Activated naive CD4-positive, alpha-beta T cell treated with anti-CD3 and anti-CD28 coated beads for 36 hours (primary cell): ENCODE measurements at regions not wholly inside any gene's neighbourhood (a gene's known extent, or its start where the extent isn't known, plus 50 kb on each side); places are given as distances from the start of the nearest gene placed in this dataset.

Experiments used
- CTCF ChIA-PET: fragments of 350-600 bp; sonication (Branson Sonifier 250); formaldehyde crosslinking; loops from one replicate; lab custom pipeline; 2021; ENCODE audit warnings: antibody characterized with exemption; lab: Charles Lee
- DNase-seq: peaks from one replicate; pipeline ENCODE4 v3.0.0-alpha.2; 2020
- H3K27ac Mint-ChIP-seq: one replicate; pipeline ENCODE4 v1.8.0; 2021; ENCODE audit warnings: mild to moderate bottlenecking, mixed read lengths
- H3K27me3 Mint-ChIP-seq: one replicate; pipeline ENCODE4 v1.8.0; 2021; ENCODE audit warnings: low read depth, mixed read lengths
- H3K36me3 Mint-ChIP-seq: one replicate; pipeline ENCODE4 v1.8.0; 2021; ENCODE audit warnings: low read depth, mixed read lengths
- H3K4me1 Mint-ChIP-seq: one replicate; pipeline ENCODE4 v1.8.0; 2021; ENCODE audit warnings: low read depth, mixed read lengths
- H3K4me3 Mint-ChIP-seq: one replicate; pipeline ENCODE4 v1.8.0; 2021; ENCODE audit warnings: mild to moderate bottlenecking, moderate library complexity, mixed read lengths
- H3K9me3 Mint-ChIP-seq: one replicate; pipeline ENCODE4 v1.8.0; 2021; ENCODE audit warnings: mixed read lengths
- intact Hi-C: fragments of 100-400 bp; cut with micrococcal nuclease; formaldehyde crosslinking; loops from one replicate; pipeline ENCODE4 v1.15.1; 2023

DNA sequence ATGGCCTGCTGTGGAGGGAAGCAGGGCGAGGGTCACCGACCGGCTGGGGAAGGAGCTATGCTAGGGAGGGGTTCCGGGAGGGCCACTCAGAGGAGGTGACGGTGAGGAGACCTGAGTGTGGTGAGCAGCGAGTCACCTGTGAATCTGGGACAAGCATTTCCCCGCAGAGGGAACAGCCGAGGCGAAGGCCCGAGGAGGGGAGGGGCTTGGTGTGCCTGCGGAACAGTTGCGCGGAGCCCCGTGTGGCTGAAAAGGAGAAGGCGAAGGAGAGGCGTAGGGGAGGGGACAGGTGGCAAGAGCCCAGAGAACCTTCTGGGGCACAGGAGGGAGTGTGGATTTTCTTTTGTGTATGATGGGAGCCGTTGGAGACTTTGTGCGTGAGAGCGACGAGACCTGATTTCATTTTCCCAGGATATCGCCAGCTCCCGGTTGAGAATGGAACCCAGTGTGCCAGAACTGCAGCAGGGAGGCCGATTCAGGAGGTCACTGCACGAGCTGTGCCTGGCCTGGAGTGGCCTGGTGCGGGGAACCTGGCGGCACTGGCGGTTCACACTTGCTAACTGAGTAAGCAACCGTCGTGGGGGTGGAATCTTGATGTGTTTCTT, 117.7 kb upstream of the ZNF507 start:
- no peak overlapping the region for H3K27ac Mint-ChIP-seq
- H3K4me1 Mint-ChIP-seq: peaks cover 14% of the 10 kb centered on the region
- CTCF ChIA-PET: interaction anchor here (0.7 kb wide), 2 partner anchors 744 to 1545 kb away, joined by 3 to 5 read pairs; partner anchors contain the start of gene CEP89
- H3K9me3 Mint-ChIP-seq: no peaks in the 10 kb centered on the region
- intact Hi-C loops: loop anchor here (10.0 kb wide), 1 partner anchor 183 kb away; no protein-coding TSS in a partner anchor
- H3K4me3 Mint-ChIP-seq: no peak overlapping the region
- no peaks in the 10 kb centered on the region for H3K36me3 Mint-ChIP-seq
- peaks cover 31% of the 10 kb centered on the region for H3K27me3 Mint-ChIP-seq
- no peak for DNase-seq

DNA sequence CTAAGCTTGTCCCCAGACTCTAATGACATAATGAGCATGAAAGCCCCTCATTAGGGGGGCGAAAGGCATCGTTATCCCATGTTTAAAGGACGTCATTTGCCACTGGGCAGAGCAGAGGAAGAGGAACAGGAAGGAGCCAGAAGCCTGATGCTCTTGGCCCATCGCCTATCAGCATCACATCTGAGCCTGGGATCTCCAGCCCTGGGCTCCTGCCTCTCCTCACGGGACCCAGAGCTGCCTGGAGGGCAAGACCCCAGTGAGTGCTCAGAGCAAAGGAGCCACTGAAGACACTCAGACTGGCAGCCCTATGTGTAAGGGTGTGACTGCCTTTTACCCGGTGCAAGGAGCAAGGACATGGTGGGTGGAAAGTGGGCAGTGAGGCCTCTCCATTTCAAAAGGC, 115.0 kb upstream of the ZNF507 start:
- Mint-ChIP-seq H3K27ac (no peak overlapping the region), H3K36me3 (no peaks in the 10 kb centered on the region), H3K4me3 (no peak overlapping the region), H3K4me1 (no peaks in the 10 kb centered on the region), H3K27me3 (peaks cover 21% of the 10 kb centered on the region), H3K9me3 (no peaks in the 10 kb centered on the region)
- intact Hi-C loops: no loop called here
- DNase-seq: no peak
- CTCF ChIA-PET: no interaction called here

DNA sequence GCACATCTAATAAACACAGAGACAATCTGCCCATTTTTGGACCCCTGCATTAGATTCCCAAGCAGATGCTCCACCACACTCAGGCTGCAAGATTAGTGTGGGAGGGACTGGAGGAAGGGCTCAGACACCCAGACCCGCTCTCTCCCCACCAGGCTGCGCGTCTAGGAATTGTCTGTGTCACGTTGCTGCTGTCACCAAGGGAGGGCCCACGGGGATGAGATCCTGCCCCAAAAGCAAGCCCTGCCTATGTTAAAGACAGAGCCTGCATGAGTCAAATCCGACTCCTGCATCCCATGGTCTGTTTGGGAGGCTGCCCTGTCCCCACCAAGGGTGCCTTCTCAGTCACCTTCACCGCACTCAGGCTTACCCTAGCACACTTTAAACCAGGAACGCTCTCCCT, 114.4 kb upstream of the ZNF507 start:
- no peak for DNase-seq
- Mint-ChIP-seq H3K4me3 (no peak overlapping the region), H3K4me1 (no peaks in the 10 kb centered on the region), H3K27me3 (peaks cover 24% of the 10 kb centered on the region), H3K36me3 (no peaks in the 10 kb centered on the region), H3K27ac (no peak overlapping the region), H3K9me3 (no peaks in the 10 kb centered on the region)
- intact Hi-C loops: no loop called here
- CTCF ChIA-PET: no interaction called here

DNA sequence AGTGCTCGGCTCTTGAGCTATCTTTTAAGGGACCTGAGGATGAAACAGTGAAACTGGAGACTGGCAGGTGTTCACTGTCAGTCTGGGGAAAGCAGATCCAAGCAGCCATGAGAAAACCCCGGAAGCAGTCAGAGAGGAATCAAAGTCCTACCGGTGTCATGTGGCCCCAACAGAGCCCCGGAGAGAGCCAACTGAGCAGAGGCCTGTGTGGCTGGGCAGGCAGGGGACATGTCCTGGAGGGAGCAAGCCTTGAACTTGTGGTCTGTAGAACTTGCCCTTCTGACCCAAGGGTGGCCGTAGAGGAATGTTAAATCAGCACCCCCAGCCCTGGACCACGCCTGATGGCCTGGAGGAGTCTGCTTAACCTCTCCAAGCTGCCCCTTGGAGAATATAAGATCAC, 113.7 kb upstream of the ZNF507 start:
- CTCF ChIA-PET: no interaction called here
- intact Hi-C loops: no loop called here
- Mint-ChIP-seq H3K4me1 (no peaks in the 10 kb centered on the region), H3K9me3 (no peaks in the 10 kb centered on the region), H3K4me3 (no peak overlapping the region), H3K36me3 (no peaks in the 10 kb centered on the region), H3K27ac (no peak overlapping the region), H3K27me3 (peaks cover 22% of the 10 kb centered on the region)
- no peak for DNase-seq

DNA sequence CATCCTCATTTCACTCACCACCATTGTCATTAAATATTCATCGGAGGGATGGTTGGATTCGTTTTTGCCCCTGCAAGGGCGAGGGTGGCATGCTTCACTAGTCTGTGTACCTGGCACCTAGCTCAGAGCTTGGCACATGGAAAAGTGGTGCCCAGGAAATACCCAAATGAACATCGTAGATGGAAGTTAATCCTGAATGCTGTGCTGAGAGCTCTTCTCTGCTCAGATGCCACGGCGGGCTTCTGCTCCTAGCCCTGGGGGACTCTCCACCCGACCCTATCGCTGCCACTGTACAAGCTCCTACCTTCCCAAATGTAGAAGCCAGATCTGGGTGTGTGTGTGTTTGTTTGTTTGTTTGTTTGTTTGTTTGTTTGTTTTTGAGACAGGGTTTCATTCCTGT, 113.0 kb upstream of the ZNF507 start:
- Mint-ChIP-seq H3K4me1 (no peaks in the 10 kb centered on the region), H3K4me3 (no peak overlapping the region), H3K36me3 (no peaks in the 10 kb centered on the region), H3K27ac (no peak overlapping the region), H3K27me3 (peaks cover 19% of the 10 kb centered on the region), H3K9me3 (no peaks in the 10 kb centered on the region)
- CTCF ChIA-PET: no interaction called here
- DNase-seq: no peak
- intact Hi-C loops: no loop called here

DNA sequence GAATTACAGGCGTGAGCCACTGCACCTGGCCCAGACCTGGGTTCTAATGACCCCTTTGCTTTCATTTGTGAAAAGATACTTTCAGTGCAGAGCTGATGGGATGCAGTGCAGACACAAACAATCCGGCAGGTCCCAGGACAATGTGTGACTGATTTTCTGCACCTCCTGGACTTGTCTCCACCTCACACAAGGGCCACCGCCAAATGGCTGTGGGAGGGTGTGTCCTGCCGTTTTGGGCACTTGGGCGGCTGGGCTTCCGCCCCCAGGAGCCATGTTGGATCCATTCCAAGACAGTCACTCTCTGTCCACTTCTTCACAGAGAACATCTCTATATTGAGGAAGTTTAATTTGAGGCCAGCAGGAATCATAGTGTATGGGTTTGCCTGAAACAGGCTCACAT, 112.3 kb upstream of the ZNF507 start:
- intact Hi-C loops: no loop called here
- Mint-ChIP-seq H3K27ac (no peak overlapping the region), H3K4me1 (no peaks in the 10 kb centered on the region), H3K9me3 (no peaks in the 10 kb centered on the region), H3K36me3 (no peaks in the 10 kb centered on the region), H3K4me3 (no peak overlapping the region), H3K27me3 (peaks cover 16% of the 10 kb centered on the region)
- CTCF ChIA-PET: no interaction called here
- no peak for DNase-seq

DNA sequence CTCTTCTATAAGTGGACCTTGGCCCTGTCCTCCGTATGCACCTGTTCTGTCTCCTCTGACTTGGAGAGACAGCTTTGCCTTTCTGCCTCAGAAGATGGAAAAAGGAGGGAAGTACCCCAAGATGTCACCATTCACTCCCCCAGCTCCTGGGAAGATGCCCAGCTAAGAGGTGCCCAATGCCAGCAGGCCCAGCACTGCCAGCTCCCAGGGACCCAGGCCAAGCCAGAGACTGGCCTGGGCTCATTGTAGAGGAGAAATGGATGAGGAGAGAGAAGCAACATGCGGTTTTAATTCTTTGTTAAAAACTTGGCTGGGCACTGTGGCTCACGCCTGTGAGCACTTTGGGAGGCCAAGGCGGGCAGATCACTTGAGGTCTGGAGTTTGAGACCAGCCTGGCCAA, 111.5 kb upstream of the ZNF507 start:
- CTCF ChIA-PET: no interaction called here
- no peaks in the 10 kb centered on the region for H3K36me3 Mint-ChIP-seq

DNA sequence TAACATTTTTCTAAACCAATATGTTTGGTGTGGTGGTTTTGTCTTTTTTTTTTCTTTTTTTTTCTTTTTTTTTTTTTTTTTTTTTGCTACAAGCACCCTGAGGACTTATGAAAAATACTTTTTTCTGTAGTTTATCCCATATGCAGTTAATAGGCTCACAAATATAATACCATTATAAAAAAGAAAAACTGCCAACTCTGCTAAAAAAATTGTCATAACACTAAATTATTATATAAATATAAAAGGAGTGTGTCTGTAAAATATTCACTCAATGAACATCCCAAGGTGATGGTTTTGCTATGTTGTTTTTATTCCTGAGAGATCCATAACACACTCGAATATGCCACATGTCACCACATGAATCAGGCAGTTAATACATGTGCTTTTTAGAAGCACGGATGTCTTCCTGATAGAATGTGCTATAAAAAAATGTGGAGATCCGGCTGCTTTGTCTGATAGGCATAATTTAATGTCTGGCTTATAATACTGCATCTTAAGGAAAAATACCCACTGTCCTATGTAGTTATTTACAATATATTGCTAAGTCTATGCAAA, 110.7 kb upstream of the ZNF507 start:
- no peak overlapping the region for H3K4me3 Mint-ChIP-seq
- H3K4me1 Mint-ChIP-seq: no peaks in the 10 kb centered on the region
- no peaks in the 10 kb centered on the region for H3K36me3 Mint-ChIP-seq
- peaks cover 16% of the 10 kb centered on the region for H3K27me3 Mint-ChIP-seq
- intact Hi-C loops: no loop called here
- H3K9me3 Mint-ChIP-seq: no peaks in the 10 kb centered on the region
- no peak overlapping the region for H3K27ac Mint-ChIP-seq
- CTCF ChIA-PET: no interaction called here
- DNase-seq: no peak

More for the DNA sequence above, 111.5 kb upstream of the ZNF507 start:
- DNase-seq: no peak
- intact Hi-C loops: no loop called here
- H3K4me3 Mint-ChIP-seq: no peak overlapping the region
- H3K27ac Mint-ChIP-seq: no peak overlapping the region
- no peaks in the 10 kb centered on the region for H3K9me3 Mint-ChIP-seq
- H3K27me3 Mint-ChIP-seq: peaks cover 16% of the 10 kb centered on the region
- no peaks in the 10 kb centered on the region for H3K4me1 Mint-ChIP-seq

DNA sequence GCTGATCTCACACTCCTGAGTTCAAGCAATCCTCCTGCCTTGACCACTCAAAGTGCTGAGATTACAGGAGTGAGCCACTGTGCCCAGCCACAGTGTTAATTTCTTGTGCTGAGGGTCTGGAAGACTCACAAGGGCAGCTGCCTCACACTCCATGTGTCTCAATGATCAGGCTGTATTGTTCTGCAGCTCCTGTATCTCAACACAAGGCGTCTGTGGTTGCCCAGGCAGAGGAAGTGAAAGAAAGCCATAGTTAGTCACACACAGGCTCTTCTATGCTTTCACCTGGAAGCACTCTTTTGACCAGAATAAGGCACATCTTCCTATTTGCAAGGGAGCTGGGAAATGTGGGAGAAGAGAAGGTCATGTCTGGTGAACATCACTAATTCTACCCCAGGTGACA, 107.3 kb upstream of the ZNF507 start:
- Mint-ChIP-seq H3K9me3 (no peaks in the 10 kb centered on the region), H3K27me3 (peaks cover 8% of the 10 kb centered on the region), H3K36me3 (no peaks in the 10 kb centered on the region), H3K4me3 (no peak overlapping the region), H3K27ac (no peak overlapping the region), H3K4me1 (no peaks in the 10 kb centered on the region)
- intact Hi-C loops: no loop called here
- CTCF ChIA-PET: interaction anchor here (0.5 kb wide), 1 partner anchor 97 kb away, joined by 5 read pairs; no protein-coding TSS in a partner anchor
- DNase-seq: no peak

DNA sequence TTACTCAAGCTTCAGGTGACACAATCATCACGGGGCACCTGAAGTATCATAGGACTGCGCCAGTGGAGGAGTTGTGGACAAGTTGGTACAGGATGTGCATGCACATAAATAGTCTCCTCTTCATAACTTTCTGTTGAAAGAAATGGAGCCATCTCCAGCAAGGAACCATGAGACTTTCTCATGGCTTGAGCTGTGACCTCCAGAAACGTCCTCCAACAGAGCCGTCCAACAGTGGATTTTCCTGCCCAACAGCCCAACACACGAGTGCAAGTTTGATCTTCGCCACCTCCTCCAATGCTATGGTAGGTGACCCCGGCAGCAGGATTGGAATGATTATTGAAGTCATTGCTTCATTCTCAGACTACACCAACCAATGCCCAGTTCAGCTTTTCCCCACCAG, 105.1 kb upstream of the ZNF507 start:
- intact Hi-C loops: no loop called here
- no peaks in the 10 kb centered on the region for H3K9me3 Mint-ChIP-seq
- H3K36me3 Mint-ChIP-seq: no peaks in the 10 kb centered on the region
- no peak overlapping the region for H3K4me3 Mint-ChIP-seq
- CTCF ChIA-PET: no interaction called here
- H3K4me1 Mint-ChIP-seq: no peaks in the 10 kb centered on the region
- H3K27me3 Mint-ChIP-seq: peaks cover 5% of the 10 kb centered on the region
- H3K27ac Mint-ChIP-seq: no peak overlapping the region
- DNase-seq: no peak

DNA sequence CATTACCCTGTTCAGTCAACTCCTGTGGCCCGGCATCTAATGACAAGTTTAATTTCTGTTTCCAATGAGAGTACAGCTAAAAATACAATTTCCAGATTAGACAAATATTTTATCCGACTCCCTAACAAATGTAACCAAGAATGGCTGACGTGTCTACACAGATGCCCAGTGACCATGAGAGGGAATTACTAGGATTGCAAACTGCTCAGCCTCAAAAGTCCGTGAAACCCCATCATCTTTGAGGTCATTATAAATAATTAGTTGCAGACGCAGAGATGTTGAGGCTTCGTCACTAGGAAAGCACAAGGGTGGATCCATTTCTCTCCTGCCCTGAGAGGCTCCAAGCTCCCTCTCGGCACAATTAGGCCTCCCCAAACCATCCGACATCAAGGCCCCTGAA, 104.1 kb upstream of the ZNF507 start:
- H3K4me3 Mint-ChIP-seq: no peak overlapping the region
- H3K36me3 Mint-ChIP-seq: no peaks in the 10 kb centered on the region
- no peak overlapping the region for H3K27ac Mint-ChIP-seq
- CTCF ChIA-PET: no interaction called here
- H3K27me3 Mint-ChIP-seq: peaks cover 7% of the 10 kb centered on the region
- no peaks in the 10 kb centered on the region for H3K4me1 Mint-ChIP-seq
- no peaks in the 10 kb centered on the region for H3K9me3 Mint-ChIP-seq
- intact Hi-C loops: no loop called here
- no peak for DNase-seq

DNA sequence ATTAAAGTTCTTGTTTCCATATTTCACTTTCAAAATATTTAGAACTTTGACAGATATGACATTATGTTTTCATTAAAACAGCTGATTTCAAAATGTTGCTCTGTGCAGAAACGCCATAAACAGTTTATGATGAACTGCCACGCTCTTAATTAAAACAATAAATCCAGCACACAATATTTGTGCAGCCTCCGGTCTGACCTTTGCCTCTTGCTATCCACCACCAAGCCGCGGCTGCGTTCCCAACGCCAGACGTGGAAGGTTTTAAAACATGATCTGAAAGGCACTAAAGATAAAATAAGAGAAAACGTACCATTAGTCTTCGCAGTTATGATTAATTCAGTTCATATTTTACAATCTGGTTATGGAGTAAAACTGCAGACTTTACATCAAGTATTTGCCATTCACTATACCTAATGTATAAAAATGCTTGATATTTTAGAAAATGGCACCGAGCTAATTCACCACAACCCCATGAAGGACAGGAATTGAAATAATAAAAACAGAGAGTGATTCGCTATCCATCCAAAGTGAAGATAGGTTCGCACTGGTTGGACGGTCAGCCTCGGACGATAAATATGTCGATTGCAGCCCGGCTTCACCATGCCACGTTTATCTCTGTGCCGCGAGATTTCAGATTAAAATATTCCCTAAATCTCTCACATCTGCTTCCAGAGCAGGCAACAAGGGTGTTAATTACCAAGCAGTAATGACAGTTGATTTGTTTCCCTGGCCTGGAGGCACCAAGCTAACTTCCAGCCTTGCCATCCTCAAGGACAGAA, 103.3 kb upstream of the ZNF507 start:
- CTCF ChIA-PET: no interaction called here
- Mint-ChIP-seq H3K9me3 (no peaks in the 10 kb centered on the region), H3K36me3 (no peaks in the 10 kb centered on the region)

DNA sequence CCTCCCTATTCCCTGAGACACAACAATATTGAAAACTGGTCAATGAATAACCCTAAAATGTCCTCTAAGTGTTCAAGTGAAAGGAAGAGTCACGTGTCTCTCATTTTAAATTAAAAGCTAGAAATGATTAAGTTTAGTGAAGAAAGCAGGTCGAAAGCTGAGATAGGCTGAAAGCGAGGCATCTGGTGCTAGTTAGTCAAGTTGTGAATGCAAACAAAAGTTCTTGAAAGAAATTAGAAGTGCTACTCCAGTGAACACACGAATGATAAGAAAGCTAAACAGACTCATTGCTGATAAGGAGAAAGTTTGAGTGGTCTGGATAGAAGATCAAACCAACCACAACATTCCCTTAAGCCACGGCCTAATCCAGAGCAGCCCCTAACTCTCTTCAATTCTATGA, 99.4 kb upstream of the ZNF507 start:
- CTCF ChIA-PET: interaction anchor here (0.7 kb wide), 1 partner anchor 1940 kb away, joined by 3 read pairs; no protein-coding TSS in a partner anchor
- DNase-seq: no peak
- Mint-ChIP-seq H3K27ac (no peak overlapping the region), H3K4me1 (no peaks in the 10 kb centered on the region), H3K4me3 (no peak overlapping the region), H3K9me3 (no peaks in the 10 kb centered on the region), H3K27me3 (peaks cover 6% of the 10 kb centered on the region), H3K36me3 (no peaks in the 10 kb centered on the region)
- intact Hi-C loops: no loop called here

More for the DNA sequence above, 103.3 kb upstream of the ZNF507 start:
- Mint-ChIP-seq H3K4me1 (no peaks in the 10 kb centered on the region), H3K27me3 (peaks cover 8% of the 10 kb centered on the region), H3K27ac (no peak overlapping the region), H3K4me3 (no peak overlapping the region)
- intact Hi-C loops: no loop called here
- DNase-seq: no peak
